HG03045 (cell line): ENCODE measurements at regions not wholly inside any gene's neighbourhood (a gene's known extent, or its start where the extent isn't known, plus 50 kb on each side); places are given as distances from the start of the nearest gene placed in this dataset.

Experiments
- ATAC-seq: cut with Tn5 transposase; IDR thresholded peaks from one replicate; pipeline ENCODE4 v1.9.1; 2021; ENCODE audit warnings: mild to moderate bottlenecking, moderate library complexity; ENCODE audit not compliant: unreplicated experiment

DNA sequence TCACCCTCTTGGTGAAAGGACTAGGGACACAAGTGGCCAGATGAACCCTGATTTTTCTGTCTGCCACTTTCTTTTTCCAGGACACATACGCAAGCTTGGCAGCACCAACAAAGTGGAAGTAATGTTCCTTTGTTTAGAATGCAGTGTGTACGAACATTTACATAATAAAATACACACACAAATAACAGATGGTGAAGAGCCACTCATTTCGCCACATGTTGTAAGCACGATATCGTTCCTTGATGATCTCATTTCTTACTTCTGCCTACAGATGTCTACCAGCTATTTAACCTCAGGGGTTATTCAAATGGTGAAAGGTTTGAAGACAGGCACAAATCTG, 670.2 kb upstream of the CXADR start:
- no peak for ATAC-seq

GRCh38 chr21:16847211-16847610, 665.6 kb upstream of the CXADR start:
- ATAC-seq = no peak

- no peak for ATAC-seq
These were observed 661.8 kb upstream of the CXADR start for GRCh38 chr21:16851054-16851453.

DNA sequence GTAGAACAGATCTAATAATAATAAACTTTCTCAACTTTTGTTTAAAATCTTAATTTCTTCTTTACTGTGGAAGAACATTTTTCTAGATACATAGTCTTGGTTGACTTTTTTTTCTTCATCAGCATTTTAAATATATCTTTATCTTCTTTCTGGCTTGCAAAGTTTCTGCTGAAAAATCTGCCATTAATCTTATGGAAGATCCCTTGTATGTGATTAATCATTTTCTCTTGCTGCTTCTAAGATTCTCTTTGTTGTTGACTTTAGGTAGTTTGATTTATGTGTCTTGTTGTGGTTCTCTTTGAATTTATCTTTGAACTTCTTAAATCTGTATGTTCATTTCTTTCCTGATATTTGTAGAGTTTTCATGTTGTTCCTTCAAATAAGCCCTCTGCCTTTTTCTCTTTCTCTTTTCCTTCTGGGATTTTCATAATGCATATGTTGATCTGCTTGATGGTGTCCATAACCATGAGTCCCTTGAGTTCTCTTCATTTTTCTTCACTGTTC, 657.6 kb upstream of the CXADR start:
- no peak for ATAC-seq

DNA sequence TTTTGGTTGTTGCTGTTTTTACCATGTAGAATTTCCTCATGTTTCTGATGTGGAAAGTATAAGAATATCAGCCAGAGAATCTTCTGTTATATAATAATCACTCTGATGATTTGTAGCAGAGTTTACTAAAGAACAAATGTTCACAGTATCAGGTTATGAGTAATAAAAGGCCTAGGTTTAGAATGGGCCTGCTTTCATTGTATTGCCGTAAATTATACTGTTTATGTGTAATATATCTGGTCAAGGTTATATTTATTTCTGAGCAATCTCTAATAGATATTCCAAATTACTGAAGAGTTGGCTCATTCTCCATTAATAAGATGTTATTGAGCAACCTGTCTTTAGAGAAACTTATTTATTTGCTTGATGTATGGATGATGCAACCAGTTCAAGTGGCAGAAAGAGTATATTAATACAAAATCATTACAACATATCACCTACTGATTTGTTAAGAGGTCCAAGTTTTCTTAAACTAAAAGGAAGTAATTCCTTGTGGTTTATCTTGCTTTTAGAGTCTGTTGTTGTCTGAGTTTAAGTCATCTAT, 649.4 kb upstream of the CXADR start:
- ATAC-seq = no peak

- ATAC-seq = no peak
These were observed 648.9 kb upstream of the CXADR start for GRCh38 chr21:16863908-16864307.

GRCh38 chr21:16865632-16866031, 647.2 kb upstream of the CXADR start:
- no peak for ATAC-seq

GRCh38 chr21:16866851-16867250, 646.0 kb upstream of the CXADR start:
- no peak for ATAC-seq

DNA sequence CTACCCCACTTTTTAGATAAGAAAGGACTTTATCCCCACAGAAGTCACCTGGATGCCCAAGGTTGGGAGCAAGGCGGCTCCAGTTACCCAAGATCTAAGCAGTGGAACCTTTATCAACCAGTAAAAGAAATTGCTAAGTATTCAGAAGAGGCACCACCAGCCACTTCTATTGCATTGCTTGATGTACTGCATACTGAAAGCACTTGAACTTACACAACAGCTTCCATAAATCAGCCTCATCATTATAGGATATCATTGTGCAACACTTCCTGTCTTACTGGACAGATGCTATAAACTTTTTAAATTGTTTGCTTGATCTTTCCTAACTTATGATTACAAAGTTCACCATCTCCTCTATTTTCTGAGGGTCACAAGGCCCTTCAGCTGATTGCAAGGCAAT, 642.7 kb upstream of the CXADR start:
- no peak for ATAC-seq

DNA sequence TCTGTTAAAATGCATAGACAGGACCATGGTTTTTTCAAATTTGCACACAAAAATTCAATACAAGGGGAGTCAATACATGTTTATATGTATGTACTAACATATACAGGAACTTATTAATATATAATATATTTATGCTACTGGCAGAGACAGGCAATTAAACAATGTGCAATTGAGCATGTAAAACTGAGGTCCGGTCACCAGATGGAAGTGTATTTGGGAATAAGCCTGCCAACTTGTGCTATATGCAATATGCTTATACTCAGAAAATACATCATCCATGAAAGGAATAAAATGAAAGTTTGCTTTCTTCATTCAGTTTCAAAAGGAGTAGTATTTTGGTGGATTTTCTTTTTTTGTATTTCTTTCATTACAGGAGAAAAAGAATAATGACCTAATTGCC, 640.2 kb upstream of the CXADR start:
- ATAC-seq = no peak

GRCh38 chr21:16873176-16873575, 639.7 kb upstream of the CXADR start:
- ATAC-seq = no peak

- no peak for ATAC-seq
These were observed 639.2 kb upstream of the CXADR start for GRCh38 chr21:16873596-16873995.

DNA sequence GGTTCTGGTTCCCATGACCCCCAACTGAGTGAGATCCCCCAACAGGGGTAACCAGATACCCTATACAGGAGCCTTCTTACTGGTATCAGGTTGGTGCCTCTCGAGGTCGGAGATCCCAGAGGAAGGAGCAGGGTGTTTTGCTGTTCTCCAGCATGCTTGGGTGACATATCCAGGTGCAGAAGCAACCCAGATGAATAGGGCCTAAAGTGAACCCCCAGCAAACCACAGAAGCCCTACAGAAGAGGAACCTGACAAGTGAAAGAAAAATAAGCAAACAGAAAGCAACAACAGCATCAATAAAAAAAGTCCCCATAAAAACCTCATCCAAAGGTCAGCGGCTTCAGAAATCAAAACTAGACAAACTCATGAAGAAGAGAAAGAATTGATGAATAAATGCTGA, 633.4 kb upstream of the CXADR start:
- ATAC-seq = no peak

GRCh38 chr21:16891821-16892220, 621.0 kb upstream of the CXADR start:
- no peak for ATAC-seq

DNA sequence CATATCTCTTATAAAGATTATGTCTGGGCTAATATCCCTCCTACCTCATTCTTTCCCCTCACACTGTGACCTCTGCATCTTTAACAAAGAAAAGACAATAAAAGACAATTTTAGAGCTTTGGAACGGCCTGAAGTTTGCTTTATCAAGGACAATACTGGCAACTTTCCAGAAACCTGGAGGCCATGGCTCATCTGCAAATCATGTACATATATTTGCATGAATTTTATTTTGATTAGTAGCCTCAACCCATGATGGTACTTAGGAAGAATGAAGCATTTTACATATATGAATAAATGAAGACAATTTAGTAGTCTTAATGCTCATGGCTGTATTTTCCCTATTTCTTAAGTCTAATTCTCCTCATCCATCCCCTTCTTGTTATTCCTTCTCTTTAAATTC, 612.2 kb upstream of the CXADR start:
- ATAC-seq = no peak

- no peak for ATAC-seq
These were observed 604.8 kb upstream of the CXADR start for GRCh38 chr21:16908077-16908476.

DNA sequence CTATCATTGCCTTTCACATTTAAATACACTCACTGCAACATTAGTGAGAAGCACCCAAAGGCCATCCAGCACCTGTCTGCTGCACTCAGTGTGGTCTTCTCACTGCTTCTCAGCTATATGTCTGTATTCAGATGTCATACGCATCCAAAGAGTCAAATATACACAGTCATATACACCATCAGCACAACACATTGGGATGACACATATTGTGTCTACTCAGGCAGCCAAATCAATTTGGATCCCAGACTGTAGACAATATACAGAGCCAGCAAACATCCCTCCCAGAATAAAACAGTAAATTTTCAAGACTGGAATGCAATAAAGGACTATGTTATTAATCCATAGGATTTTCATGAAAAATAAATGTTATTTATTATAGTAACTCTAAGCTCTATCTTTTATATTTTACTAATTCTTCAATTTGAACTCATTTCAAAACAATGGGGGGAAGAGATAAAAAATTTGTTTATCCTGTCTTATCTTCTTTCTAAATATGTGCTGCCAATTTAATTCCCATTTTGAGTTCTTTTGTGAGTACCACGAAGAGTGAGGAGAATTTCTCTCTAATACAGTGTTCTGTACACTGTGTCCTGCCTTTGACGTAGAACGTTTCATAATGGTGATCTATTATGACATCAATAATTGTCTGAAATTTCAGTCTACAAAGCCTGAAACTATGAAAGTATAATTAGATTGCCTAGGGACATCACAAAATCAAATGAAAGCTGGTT, 602.2 kb upstream of the CXADR start:
- ATAC-seq = no peak

GRCh38 chr21:16911166-16911607, 601.7 kb upstream of the CXADR start:
- no peak for ATAC-seq

DNA sequence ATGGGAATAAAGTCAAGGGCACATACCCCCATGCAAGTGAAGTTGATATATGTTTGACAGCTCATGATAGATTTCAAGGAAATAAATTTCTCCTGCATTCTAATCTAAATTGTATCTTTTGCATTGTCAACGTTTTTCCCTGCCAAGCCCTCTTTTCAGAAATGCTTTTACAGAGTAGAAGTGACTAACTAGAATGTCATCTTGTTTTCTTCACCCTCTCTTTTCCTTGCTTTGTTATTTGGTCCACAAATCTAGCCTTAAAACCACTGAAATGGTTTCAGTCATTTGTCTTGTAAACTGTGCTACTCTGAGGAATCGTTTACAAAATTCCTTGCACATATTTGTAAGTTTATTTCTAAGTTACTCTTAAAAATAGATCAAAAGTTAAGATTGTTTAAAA, 600.8 kb upstream of the CXADR start:
- no peak for ATAC-seq

GRCh38 chr21:16913010-16913409, 599.8 kb upstream of the CXADR start:
- ATAC-seq = no peak

DNA sequence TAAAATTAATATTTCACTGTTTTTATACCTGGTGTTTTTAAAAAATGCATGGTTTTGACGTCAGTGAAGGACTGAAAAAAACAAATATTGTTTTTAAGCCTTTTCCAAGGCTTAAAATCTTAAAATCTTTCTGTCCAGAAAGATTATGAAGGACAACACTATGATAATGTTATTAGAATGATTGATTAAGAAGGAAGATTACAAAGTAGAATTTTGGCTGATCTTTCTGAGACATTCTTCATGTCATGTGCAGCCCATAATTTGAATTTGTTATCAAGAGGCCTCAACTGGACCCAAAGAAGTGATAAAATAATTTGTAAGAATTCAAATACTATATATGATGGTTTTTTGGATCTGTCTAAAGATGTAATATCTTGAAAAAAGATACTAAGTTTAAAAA, 584.4 kb upstream of the CXADR start:
- no peak for ATAC-seq

DNA sequence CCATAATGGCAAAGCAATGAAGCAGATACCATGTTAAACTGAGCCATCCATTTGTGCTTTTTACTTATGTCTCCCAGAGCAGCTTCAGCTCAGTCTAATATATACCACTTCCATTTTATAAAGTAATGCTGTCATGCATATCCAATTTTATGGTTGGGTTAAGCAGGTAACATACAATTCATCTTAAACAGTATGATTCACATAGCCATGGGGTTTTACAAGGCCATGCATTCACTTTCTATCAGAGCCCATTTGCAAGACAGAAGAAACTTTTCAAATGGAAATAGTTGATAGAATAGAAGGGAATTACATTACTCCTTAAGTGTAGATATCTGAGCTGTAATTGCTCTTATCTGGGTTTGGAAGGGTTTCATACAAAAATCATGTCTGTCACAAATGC, 580.5 kb upstream of the CXADR start:
- no peak for ATAC-seq

DNA sequence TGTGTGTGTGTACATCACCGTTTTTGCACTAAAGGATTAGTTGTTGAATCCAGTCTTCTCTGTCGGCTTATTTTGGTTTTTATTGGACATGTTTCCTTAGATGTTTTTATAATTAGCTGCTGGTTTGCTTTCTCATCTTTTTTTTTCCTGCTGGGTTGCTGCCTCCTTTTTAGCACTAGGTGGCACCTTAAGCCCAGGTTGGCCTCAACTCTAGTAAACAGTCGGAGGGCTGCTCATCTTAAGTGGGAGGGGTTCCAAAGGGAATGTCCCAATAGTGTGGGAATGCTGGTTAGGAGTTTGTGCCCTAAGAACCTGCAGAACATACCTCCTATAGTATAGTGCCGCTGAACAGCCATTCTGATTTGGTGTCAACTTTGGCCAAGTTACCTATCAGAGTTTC, 570.1 kb upstream of the CXADR start:
- ATAC-seq = no peak
